IPS-18c (cell line): ENCODE measurements at regions not wholly inside any gene's neighbourhood (a gene's known extent, or its start where the extent isn't known, plus 50 kb on each side); places are given as distances from the start of the nearest gene placed in this dataset.
"Not testable (repeated sequence)": the region's sequence is repeated elsewhere in the genome, so short reads cannot be mapped to it uniquely, and the experiment has no call there.

ENCODE experiments used
- H3K4me3 ChIP-seq: 2 replicates; pipeline ENCODE4 v1.7.0; 2013; ENCODE audit warnings: low read depth, mild to moderate bottlenecking, low read length, moderate library complexity; ENCODE audit not compliant: insufficient read depth
- H3K9me3 ChIP-seq: one replicate; pipeline ENCODE4 v1.6.1; 2013; ENCODE audit warnings: mild to moderate bottlenecking, low read length, moderate library complexity; ENCODE audit not compliant: control insufficient read depth, insufficient read depth

GRCh38 chr6:121691126-121691551 is 255.7 kb downstream of the GJA1 start:
- Histone ChIP-seq H3K4me3 (no peak overlapping the region), H3K9me3 (no peaks in the 10 kb centered on the region)

GRCh38 chr6:121694389-121694788 is 258.9 kb downstream of the GJA1 start:
- H3K9me3 ChIP-seq = no peaks in the 10 kb centered on the region
- H3K4me3 ChIP-seq = no peak overlapping the region

- H3K9me3 ChIP-seq = no peaks in the 10 kb centered on the region
- H3K4me3 ChIP-seq = no peak overlapping the region
Measured at GRCh38 chr6:121694801-121695251, 259.4 kb downstream of the GJA1 start.

GRCh38 chr6:121695329-121695728 is 259.9 kb downstream of the GJA1 start:
- Histone ChIP-seq H3K4me3 (no peak overlapping the region), H3K9me3 (no peaks in the 10 kb centered on the region)

- H3K4me3 ChIP-seq = no peak overlapping the region
- H3K9me3 ChIP-seq = peaks cover 3% of the 10 kb centered on the region
Measured at GRCh38 chr6:121697921-121698320, 262.5 kb downstream of the GJA1 start.

GRCh38 chr6:121698617-121699016 is 263.2 kb downstream of the GJA1 start:
- Histone ChIP-seq H3K4me3 (no peak overlapping the region), H3K9me3 (peaks cover 4% of the 10 kb centered on the region)

GRCh38 chr6:121703129-121703528 is 267.7 kb downstream of the GJA1 start:
- H3K4me3 ChIP-seq, H3K9me3 ChIP-seq: not testable (repeated sequence)

- H3K4me3 ChIP-seq = no peak overlapping the region
- H3K9me3 ChIP-seq = no peaks in the 10 kb centered on the region
Measured at GRCh38 chr6:121711472-121711871, 276.0 kb downstream of the GJA1 start.

GRCh38 chr6:121717686-121718085 is 282.2 kb downstream of the GJA1 start:
- no peak overlapping the region for H3K4me3 ChIP-seq
- H3K9me3 ChIP-seq = no peaks in the 10 kb centered on the region

- not testable (repeated sequence) for H3K9me3 ChIP-seq, H3K4me3 ChIP-seq
Measured at GRCh38 chr6:121720867-121721266, 285.4 kb downstream of the GJA1 start.

- H3K9me3 ChIP-seq = no peaks in the 10 kb centered on the region
- no peak overlapping the region for H3K4me3 ChIP-seq
Measured at GRCh38 chr6:121723623-121724022, 288.2 kb downstream of the GJA1 start.

GRCh38 chr6:121724576-121724975 is 289.1 kb downstream of the GJA1 start:
- Histone ChIP-seq H3K9me3 (no peaks in the 10 kb centered on the region), H3K4me3 (no peak overlapping the region)

GRCh38 chr6:121726596-121726995 is 291.1 kb downstream of the GJA1 start:
- H3K4me3 ChIP-seq = no peak overlapping the region
- H3K9me3 ChIP-seq = peaks cover 2% of the 10 kb centered on the region

- peaks cover 2% of the 10 kb centered on the region for H3K9me3 ChIP-seq
- no peak overlapping the region for H3K4me3 ChIP-seq
Measured at GRCh38 chr6:121730616-121731015, 295.2 kb downstream of the GJA1 start.

- no peak overlapping the region for H3K4me3 ChIP-seq
- peaks cover 2% of the 10 kb centered on the region for H3K9me3 ChIP-seq
Measured at GRCh38 chr6:121731381-121731780, 295.9 kb downstream of the GJA1 start.

GRCh38 chr6:121732641-121733040 is 297.2 kb downstream of the GJA1 start:
- peaks cover 2% of the 10 kb centered on the region for H3K9me3 ChIP-seq
- no peak overlapping the region for H3K4me3 ChIP-seq

- H3K9me3 ChIP-seq = peaks cover 2% of the 10 kb centered on the region
Measured at GRCh38 chr6:121733234-121733633, 297.8 kb downstream of the GJA1 start.

GRCh38 chr6:121740188-121740587 is 304.7 kb downstream of the GJA1 start:
- not testable (repeated sequence) for H3K9me3 ChIP-seq, H3K4me3 ChIP-seq

More at GRCh38 chr6:121733234-121733633, 297.8 kb downstream of the GJA1 start:
- H3K4me3 ChIP-seq = no peak overlapping the region

- no peak overlapping the region for H3K4me3 ChIP-seq
- no peaks in the 10 kb centered on the region for H3K9me3 ChIP-seq
Measured at GRCh38 chr6:121743691-121744090, 308.2 kb downstream of the GJA1 start.
